GM12865 (cell line): ENCODE measurements at regions not wholly inside any gene's neighbourhood (a gene's known extent, or its start where the extent isn't known, plus 50 kb on each side); places are given as distances from the start of the nearest gene placed in this dataset.

Experiments used
- DNase-seq: peaks from one replicate; pipeline ENCODE4 v3.0.0; 2010; ENCODE audit warnings: low read depth
- H3K4me3 ChIP-seq: 2 replicates; pipeline ENCODE4 v1.5.1; 2011; ENCODE audit warnings: mild to moderate bottlenecking, low read depth, low read length, control low read depth
- TF ChIP-seq, protein P1 (sequence below): IDR thresholded peaks from 2 replicates; pipeline ENCODE4 v1.5.1; 2011; ENCODE audit warnings: low read length, control low read depth, low read depth, inconsistent platforms; ENCODE audit not compliant: insufficient read depth; ENCODE audit errors: missing control alignments

DNA sequence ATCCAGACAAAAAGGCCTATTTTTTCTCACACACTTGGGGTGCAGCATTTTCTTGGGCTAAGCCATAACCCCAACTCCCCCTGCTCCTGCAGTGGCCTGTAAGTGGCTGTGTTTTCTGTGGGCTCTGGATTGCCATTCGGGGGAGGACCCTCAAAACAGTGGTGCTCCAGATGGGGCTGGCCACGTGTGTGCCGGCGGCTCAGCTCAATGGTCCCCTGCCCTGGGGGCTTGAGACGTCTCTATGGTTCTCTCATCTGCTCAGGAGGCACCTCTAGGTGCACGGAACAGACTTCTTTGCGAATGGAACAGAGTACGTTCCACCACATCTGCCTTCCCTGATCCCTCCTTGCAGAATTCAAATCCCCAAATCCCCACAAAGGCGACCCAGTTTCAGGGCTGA, 250.0 kb upstream of the SHH start:
- no peak overlapping the region for H3K4me3 ChIP-seq
- TF ChIP-seq, protein P1, sequence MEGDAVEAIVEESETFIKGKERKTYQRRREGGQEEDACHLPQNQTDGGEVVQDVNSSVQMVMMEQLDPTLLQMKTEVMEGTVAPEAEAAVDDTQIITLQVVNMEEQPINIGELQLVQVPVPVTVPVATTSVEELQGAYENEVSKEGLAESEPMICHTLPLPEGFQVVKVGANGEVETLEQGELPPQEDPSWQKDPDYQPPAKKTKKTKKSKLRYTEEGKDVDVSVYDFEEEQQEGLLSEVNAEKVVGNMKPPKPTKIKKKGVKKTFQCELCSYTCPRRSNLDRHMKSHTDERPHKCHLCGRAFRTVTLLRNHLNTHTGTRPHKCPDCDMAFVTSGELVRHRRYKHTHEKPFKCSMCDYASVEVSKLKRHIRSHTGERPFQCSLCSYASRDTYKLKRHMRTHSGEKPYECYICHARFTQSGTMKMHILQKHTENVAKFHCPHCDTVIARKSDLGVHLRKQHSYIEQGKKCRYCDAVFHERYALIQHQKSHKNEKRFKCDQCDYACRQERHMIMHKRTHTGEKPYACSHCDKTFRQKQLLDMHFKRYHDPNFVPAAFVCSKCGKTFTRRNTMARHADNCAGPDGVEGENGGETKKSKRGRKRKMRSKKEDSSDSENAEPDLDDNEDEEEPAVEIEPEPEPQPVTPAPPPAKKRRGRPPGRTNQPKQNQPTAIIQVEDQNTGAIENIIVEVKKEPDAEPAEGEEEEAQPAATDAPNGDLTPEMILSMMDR, result no peak
- no peak for DNase-seq

DNA sequence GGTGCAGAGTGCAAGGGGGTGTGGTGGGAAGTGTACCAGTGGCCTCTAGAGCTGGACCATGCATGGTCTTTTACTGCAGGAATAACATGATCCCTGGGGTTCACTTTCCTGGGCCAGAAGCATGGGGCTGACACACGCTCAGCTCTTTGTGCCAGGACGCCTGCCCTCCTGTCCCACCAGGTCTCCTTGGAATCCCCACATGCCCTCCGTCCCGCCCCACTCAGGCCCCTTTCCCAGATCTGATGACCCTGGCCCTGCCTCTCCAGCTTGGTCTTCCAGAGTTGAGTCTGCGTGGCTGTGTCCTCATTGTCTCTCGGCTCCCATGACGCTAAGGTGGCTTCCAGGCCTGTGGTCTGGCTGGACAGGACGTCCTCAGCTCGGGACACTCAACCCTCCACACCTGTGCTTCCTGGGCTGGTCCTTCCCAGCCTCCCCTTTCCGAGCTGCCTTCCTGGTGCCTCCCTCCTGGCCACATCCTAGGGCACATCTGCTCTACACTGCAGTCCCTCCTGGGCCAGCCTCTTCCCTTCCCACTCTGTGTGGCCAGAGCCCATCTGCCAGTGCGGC, 249.5 kb upstream of the SHH start:
- no peak overlapping the region for H3K4me3 ChIP-seq
- TF ChIP-seq, protein P1, result no peak
- no peak for DNase-seq

DNA sequence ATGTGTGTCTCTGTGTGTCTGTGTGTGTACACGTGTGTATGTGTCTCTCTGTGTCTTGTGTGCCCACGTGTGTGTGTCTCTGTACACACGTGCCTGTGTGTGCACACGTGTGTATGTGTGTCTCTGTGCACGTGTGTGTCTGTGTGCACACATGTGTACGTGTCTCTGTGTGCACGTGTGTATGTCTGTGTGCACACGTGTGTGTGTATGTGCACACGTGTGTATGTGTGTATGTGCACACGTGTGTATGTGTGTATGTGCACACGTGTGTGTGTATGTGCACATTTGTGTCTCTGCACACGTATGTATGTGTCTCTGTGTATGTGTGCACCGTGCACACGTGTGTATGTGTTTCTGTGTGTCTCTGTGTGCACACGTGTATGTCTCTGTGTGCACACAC, 248.7 kb upstream of the SHH start:
- TF ChIP-seq, protein P1, result no peak
- H3K4me3 ChIP-seq, result no peak overlapping the region
- DNase-seq, result no peak

- TF ChIP-seq, protein P1, result no peak
- no peak for DNase-seq
- no peak overlapping the region for H3K4me3 ChIP-seq
These were observed 247.1 kb upstream of the SHH start for GRCh38 chr7:156059369-156059768.

DNA sequence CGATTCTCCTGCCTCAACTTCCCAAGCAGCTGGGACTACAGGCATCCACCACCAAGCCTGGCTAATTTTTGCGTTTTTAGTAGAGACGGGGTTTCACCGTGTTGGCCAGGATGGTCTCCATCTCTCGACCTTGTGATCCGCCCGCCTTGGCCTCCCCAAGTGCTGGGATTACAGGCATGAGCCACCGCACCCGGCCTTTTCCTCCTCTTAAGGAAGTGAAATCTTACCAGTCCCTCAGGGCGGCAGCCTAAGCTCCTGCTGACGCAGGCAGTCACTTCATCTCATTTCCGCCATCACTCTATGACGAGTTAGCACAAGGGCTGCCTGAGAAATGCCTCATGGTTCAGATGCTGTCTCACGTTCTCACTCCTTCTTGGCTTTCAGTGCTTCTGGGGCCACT, 246.0 kb upstream of the SHH start:
- TF ChIP-seq, protein P1, result no peak
- DNase-seq, result no peak

DNA sequence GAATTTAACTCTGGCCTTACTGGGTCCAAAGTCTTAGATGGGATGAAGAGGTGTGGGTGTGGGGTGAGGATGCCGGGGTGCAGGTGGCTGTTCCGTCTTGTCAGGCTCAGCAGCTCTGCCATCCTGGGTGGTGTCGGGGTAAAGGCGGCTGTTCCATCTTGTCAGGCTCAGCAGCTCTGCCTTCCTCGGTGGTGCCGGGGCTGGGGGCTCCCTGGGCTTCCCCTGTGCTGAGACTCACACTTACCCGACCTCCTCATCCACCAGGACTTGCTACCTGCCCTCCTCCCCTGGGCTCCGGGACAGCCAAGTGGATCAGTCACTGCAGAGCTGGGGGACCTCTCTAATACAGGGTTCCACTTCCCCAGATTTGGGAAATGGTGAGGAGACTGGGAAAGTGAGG, 244.3 kb upstream of the SHH start:
- no peak overlapping the region for H3K4me3 ChIP-seq
- no peak for DNase-seq
- TF ChIP-seq, protein P1, result no peak

More for the DNA sequence above, 246.0 kb upstream of the SHH start:
- H3K4me3 ChIP-seq, result no peak overlapping the region

DNA sequence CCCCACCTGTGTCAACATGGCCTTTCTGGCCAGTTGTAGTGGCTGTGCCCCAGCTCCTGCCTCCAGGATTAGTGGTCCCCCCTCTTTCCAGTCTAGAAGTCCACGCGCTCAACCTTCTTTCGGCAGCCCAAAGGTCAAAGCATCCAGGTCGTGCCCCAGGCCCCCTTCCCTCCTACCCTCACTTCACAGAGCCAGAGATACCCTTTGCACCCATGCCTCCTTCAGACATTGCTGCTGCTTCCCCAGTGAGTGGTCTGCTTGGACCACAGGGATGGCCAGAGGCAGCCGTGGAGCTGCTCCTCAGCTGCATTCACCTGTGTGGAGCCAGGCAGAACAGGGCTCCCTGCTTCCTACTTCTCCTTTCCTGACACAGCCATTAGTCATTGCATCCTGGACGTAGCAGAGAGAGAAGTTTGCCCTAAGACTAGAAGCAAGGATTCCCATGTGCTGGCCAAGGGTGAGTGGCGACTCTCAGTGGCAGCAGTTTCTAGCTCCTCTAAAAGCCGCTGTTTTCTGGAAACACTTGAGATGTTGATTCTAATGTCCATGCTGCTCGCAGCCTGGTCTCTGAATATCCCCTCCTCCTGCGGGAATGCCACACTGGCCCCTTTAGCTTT, 243.1 kb upstream of the SHH start:
- H3K4me3 ChIP-seq, result no peak overlapping the region
- no peak for DNase-seq
- TF ChIP-seq, protein P1, result no peak
